ENCODE measurements at regions not wholly inside any gene's neighbourhood (a gene's known extent, or its start where the extent isn't known, plus 50 kb on each side); places are given as distances from the start of the nearest gene placed in this dataset.
A peak's percentile ranks its signal among the peaks of the same experiment; 100 is the strongest.

- no peak for DNase-seq
- H3K4me3 ChIP-seq (ENCODE audit: insufficient read depth, low read depth, low read length) = no peak overlapping the region
- no peaks in the 10 kb centered on the region for H3K27me3 ChIP-seq (ENCODE audit: control insufficient read depth, insufficient read depth, low read length)
- no peaks in the 10 kb centered on the region for H3K36me3 ChIP-seq (replicated peaks; ENCODE audit: control insufficient read depth, insufficient read depth, low read length)
These were observed 336.4 kb upstream of the HAND2 start for GRCh38 chr4:173866322-173867026.

- Histone ChIP-seq H3K36me3 (replicated peaks; ENCODE audit: control insufficient read depth, insufficient read depth, low read length) (no peaks in the 10 kb centered on the region), H3K27me3 (ENCODE audit: control insufficient read depth, insufficient read depth, low read length) (no peaks in the 10 kb centered on the region), H3K4me3 (ENCODE audit: insufficient read depth, low read depth, low read length) (no peak overlapping the region)
- no peak for DNase-seq
These were observed 332.7 kb upstream of the HAND2 start for GRCh38 chr4:173862754-173863153.

GRCh38 chr4:173860094-173860493, 330.1 kb upstream of the HAND2 start:
- H3K27me3 ChIP-seq (ENCODE audit: control insufficient read depth, insufficient read depth, low read length) = no peaks in the 10 kb centered on the region
- no peaks in the 10 kb centered on the region for H3K36me3 ChIP-seq (replicated peaks; ENCODE audit: control insufficient read depth, insufficient read depth, low read length)
- H3K4me3 ChIP-seq (ENCODE audit: insufficient read depth, low read depth, low read length) = no peak overlapping the region
- no peak for DNase-seq

GRCh38 chr4:173859091-173859713, 329.2 kb upstream of the HAND2 start:
- no peak for DNase-seq
- Histone ChIP-seq H3K36me3 (replicated peaks; ENCODE audit: control insufficient read depth, insufficient read depth, low read length) (no peaks in the 10 kb centered on the region), H3K27me3 (ENCODE audit: control insufficient read depth, insufficient read depth, low read length) (no peaks in the 10 kb centered on the region), H3K4me3 (ENCODE audit: insufficient read depth, low read depth, low read length) (no peak overlapping the region)

GRCh38 chr4:173858471-173858870, 328.4 kb upstream of the HAND2 start:
- H3K36me3 ChIP-seq (replicated peaks; ENCODE audit: control insufficient read depth, insufficient read depth, low read length) = no peaks in the 10 kb centered on the region
- no peak for DNase-seq
- H3K27me3 ChIP-seq (ENCODE audit: control insufficient read depth, insufficient read depth, low read length) = no peaks in the 10 kb centered on the region
- H3K4me3 ChIP-seq (ENCODE audit: insufficient read depth, low read depth, low read length) = no peak overlapping the region

GRCh38 chr4:173857828-173858227, 327.8 kb upstream of the HAND2 start:
- no peak for DNase-seq
- Histone ChIP-seq H3K4me3 (ENCODE audit: insufficient read depth, low read depth, low read length) (no peak overlapping the region), H3K36me3 (replicated peaks; ENCODE audit: control insufficient read depth, insufficient read depth, low read length) (no peaks in the 10 kb centered on the region), H3K27me3 (ENCODE audit: control insufficient read depth, insufficient read depth, low read length) (no peaks in the 10 kb centered on the region)

- Histone ChIP-seq H3K4me3 (ENCODE audit: insufficient read depth, low read depth, low read length) (no peak overlapping the region), H3K36me3 (replicated peaks; ENCODE audit: control insufficient read depth, insufficient read depth, low read length) (no peaks in the 10 kb centered on the region), H3K27me3 (ENCODE audit: control insufficient read depth, insufficient read depth, low read length) (no peaks in the 10 kb centered on the region)
- no peak for DNase-seq
These were observed 325.0 kb upstream of the HAND2 start for GRCh38 chr4:173855015-173855414.

GRCh38 chr4:173852775-173853174, 322.7 kb upstream of the HAND2 start:
- H3K36me3 ChIP-seq (replicated peaks; ENCODE audit: control insufficient read depth, insufficient read depth, low read length) = no peaks in the 10 kb centered on the region
- H3K4me3 ChIP-seq (ENCODE audit: insufficient read depth, low read depth, low read length) = no peak overlapping the region
- H3K27me3 ChIP-seq (ENCODE audit: control insufficient read depth, insufficient read depth, low read length) = no peaks in the 10 kb centered on the region
- no peak for DNase-seq

GRCh38 chr4:173845580-173845979, 315.6 kb upstream of the HAND2 start:
- no peaks in the 10 kb centered on the region for H3K36me3 ChIP-seq (replicated peaks; ENCODE audit: control insufficient read depth, insufficient read depth, low read length)
- no peak overlapping the region for H3K4me3 ChIP-seq (ENCODE audit: insufficient read depth, low read depth, low read length)
- DNase-seq = no peak

GRCh38 chr4:173839865-173840264, 309.8 kb upstream of the HAND2 start:
- H3K4me3 ChIP-seq (ENCODE audit: insufficient read depth, low read depth, low read length) = no peak overlapping the region
- no peak for DNase-seq
- no peaks in the 10 kb centered on the region for H3K36me3 ChIP-seq (replicated peaks; ENCODE audit: control insufficient read depth, insufficient read depth, low read length)
- no peaks in the 10 kb centered on the region for H3K27me3 ChIP-seq (ENCODE audit: control insufficient read depth, insufficient read depth, low read length)

More at GRCh38 chr4:173845580-173845979, 315.6 kb upstream of the HAND2 start:
- H3K27me3 ChIP-seq (ENCODE audit: control insufficient read depth, insufficient read depth, low read length) = no peaks in the 10 kb centered on the region

GRCh38 chr4:173837517-173837916, 307.5 kb upstream of the HAND2 start:
- no peak for DNase-seq
- Histone ChIP-seq H3K36me3 (replicated peaks; ENCODE audit: control insufficient read depth, insufficient read depth, low read length) (no peaks in the 10 kb centered on the region), H3K4me3 (ENCODE audit: insufficient read depth, low read depth, low read length) (no peak overlapping the region), H3K27me3 (ENCODE audit: control insufficient read depth, insufficient read depth, low read length) (no peaks in the 10 kb centered on the region)

GRCh38 chr4:173835903-173836302, 305.9 kb upstream of the HAND2 start:
- no peaks in the 10 kb centered on the region for H3K27me3 ChIP-seq (ENCODE audit: control insufficient read depth, insufficient read depth, low read length)
- DNase-seq = peak; percentile 2
- no peaks in the 10 kb centered on the region for H3K36me3 ChIP-seq (replicated peaks; ENCODE audit: control insufficient read depth, insufficient read depth, low read length)
- no peak overlapping the region for H3K4me3 ChIP-seq (ENCODE audit: insufficient read depth, low read depth, low read length)

GRCh38 chr4:173834151-173834550, 304.1 kb upstream of the HAND2 start:
- Histone ChIP-seq H3K4me3 (ENCODE audit: insufficient read depth, low read depth, low read length) (no peak overlapping the region), H3K36me3 (replicated peaks; ENCODE audit: control insufficient read depth, insufficient read depth, low read length) (no peaks in the 10 kb centered on the region), H3K27me3 (ENCODE audit: control insufficient read depth, insufficient read depth, low read length) (no peaks in the 10 kb centered on the region)
- DNase-seq = peak; percentile 1

- DNase-seq = no peak
- Histone ChIP-seq H3K4me3 (ENCODE audit: insufficient read depth, low read depth, low read length) (no peak overlapping the region), H3K27me3 (ENCODE audit: control insufficient read depth, insufficient read depth, low read length) (no peaks in the 10 kb centered on the region), H3K36me3 (replicated peaks; ENCODE audit: control insufficient read depth, insufficient read depth, low read length) (no peaks in the 10 kb centered on the region)
These were observed 299.5 kb upstream of the HAND2 start for GRCh38 chr4:173829565-173829964.

GRCh38 chr4:173827707-173828106, 297.7 kb upstream of the HAND2 start:
- Histone ChIP-seq H3K4me3 (ENCODE audit: insufficient read depth, low read depth, low read length) (no peak overlapping the region), H3K27me3 (ENCODE audit: control insufficient read depth, insufficient read depth, low read length) (no peaks in the 10 kb centered on the region), H3K36me3 (replicated peaks; ENCODE audit: control insufficient read depth, insufficient read depth, low read length) (no peaks in the 10 kb centered on the region)
- DNase-seq = no peak

Measured in H7 (cell line).